Lower leg skin (tissue), 4 donors: ENCODE measurements at regions not wholly inside any gene's neighbourhood (a gene's known extent, or its start where the extent isn't known, plus 50 kb on each side); places are given as distances from the start of the nearest gene placed in this dataset.

ENCODE experiments used
- DNase-seq, 2 donors: peaks; one replicate each; pipeline ENCODE4 v3.0.0-alpha.2; 2019; ENCODE audit warnings: low spot score in 2 of 2
- H3K4me3 ChIP-seq: fragments of 200-600 bp; sonication (generic); 2 replicates; pipeline ENCODE4 v1.5.1; 2017; ENCODE audit warnings: mild to moderate bottlenecking, low read depth; ENCODE audit not compliant: poor library complexity, severe bottlenecking
- CTCF ChIP-seq, 3 donors: fragments of 450-650 bp; IDR thresholded peaks; one replicate each; pipeline ENCODE4 v1.5.1; 2016; ENCODE audit warnings: antibody characterized with exemption in 3 of 3, mild to moderate bottlenecking in 3 of 3, moderate library complexity in 2 of 3
- POLR2A ChIP-seq, 2 donors: fragments of 450-650 bp; IDR thresholded peaks; one replicate each; pipeline ENCODE4 v1.6.1; 2016 to 2017; ENCODE audit warnings: antibody characterized with exemption in 2 of 2, mild to moderate bottlenecking in 1 of 2, moderate library complexity in 1 of 2
- WGBS, 2 donors: methylation state at CpG; one replicate each; pipeline ENCODE4 v1.1.5; 2018; 5-methylcytosine and 5-hydroxymethylcytosine counted together
- intact Hi-C: fragments of 100-400 bp; cut with DNase I; formaldehyde crosslinking; loops from one replicate; pipeline ENCODE4 v1.15.0; 2023; ENCODE audit warnings: low total_unique reads

- DNase-seq, result no peak
- 76 to 84% methylated on average over 7 of the region's 7 CpGs for WGBS, 2 donors
- TF ChIP-seq POLR2A (IDR thresholded peaks at IDR 0.05) (no peak), CTCF (IDR thresholded peaks at IDR 0.05) (no peak)
- intact Hi-C loops, result no loop called here
- no peak overlapping the region for H3K4me3 ChIP-seq
Measured at GRCh38 chr1:239566074-239566473, 179.7 kb downstream of the CHRM3 start.

GRCh38 chr1:239570878-239571277 is 184.5 kb downstream of the CHRM3 start:
- H3K4me3 ChIP-seq, result no peak overlapping the region
- no peak for TF ChIP-seq CTCF (IDR thresholded peaks at IDR 0.05)
- no peak for TF ChIP-seq POLR2A (IDR thresholded peaks at IDR 0.05)
- intact Hi-C loops, result no loop called here
- DNase-seq, result no peak
- WGBS, 2 donors, result 78 to 83% methylated on average over 3 of the region's 3 CpGs

GRCh38 chr1:239572183-239572582 is 185.8 kb downstream of the CHRM3 start:
- no peak for TF ChIP-seq POLR2A (IDR thresholded peaks at IDR 0.05)
- WGBS, 2 donors, result 82 to 90% methylated on average over 4 of the region's 4 CpGs
- no peak for DNase-seq
- H3K4me3 ChIP-seq, result no peak overlapping the region
- intact Hi-C loops, result no loop called here

GRCh38 chr1:239574112-239574511 is 187.7 kb downstream of the CHRM3 start:
- TF ChIP-seq POLR2A (IDR thresholded peaks at IDR 0.05) (no peak), CTCF (IDR thresholded peaks at IDR 0.05) (no peak)
- no peak overlapping the region for H3K4me3 ChIP-seq
- 86 to 92% methylated on average over 2 of the region's 2 CpGs for WGBS, 2 donors
- intact Hi-C loops, result no loop called here
- DNase-seq, result no peak

- WGBS, 2 donors, result 70 to 76% methylated on average over 2 of the region's 2 CpGs
- intact Hi-C loops, result no loop called here
- no peak overlapping the region for H3K4me3 ChIP-seq
- DNase-seq, result no peak
- TF ChIP-seq CTCF (IDR thresholded peaks at IDR 0.05) (no peak), POLR2A (IDR thresholded peaks at IDR 0.05) (no peak)
Measured at GRCh38 chr1:239575113-239575512, 188.7 kb downstream of the CHRM3 start.

- intact Hi-C loops, result no loop called here
- TF ChIP-seq POLR2A (IDR thresholded peaks at IDR 0.05), result no peak
- no peak for TF ChIP-seq CTCF (IDR thresholded peaks at IDR 0.05)
- H3K4me3 ChIP-seq, result no peak overlapping the region
- no peak for DNase-seq
- 61 to 69% methylated on average over 1 of the region's 1 CpG for WGBS, 2 donors
Measured at GRCh38 chr1:239583536-239583935, 197.2 kb downstream of the CHRM3 start.
